Right ventricle myocardium superior (tissue), 1 donor: ENCODE measurements at regions not wholly inside any gene's neighbourhood (a gene's known extent, or its start where the extent isn't known, plus 50 kb on each side); places are given as distances from the start of the nearest gene placed in this dataset.

ENCODE experiments used
- ATAC-seq: fragments of 200-7000 bp; cut with Tn5 transposase; one replicate; pipeline ENCODE4 v1.9.1; 2020; ENCODE audit warnings: mild to moderate bottlenecking; ENCODE audit not compliant: poor library complexity
- DNase-seq: peaks from one replicate; pipeline ENCODE4 v3.0.0-alpha.2; 2020
- intact Hi-C: fragments of 100-400 bp; cut with DNase I; formaldehyde crosslinking; loops from one replicate; pipeline ENCODE4 v1.11.2; 2022
- donor health status: DM: no; HTN: yes; CAD: no; lungs with severe emphysema.

- DNase-seq (no peak), ATAC-seq (no peak)
- intact Hi-C loops: no loop called here
Observed at GRCh38 chr15:94927003-94927402, 695.6 kb downstream of the MCTP2 start.

- no peak for DNase-seq
- ATAC-seq: peak; percentile 45
- intact Hi-C loops: no loop called here
Observed at GRCh38 chr15:94929282-94929681, 697.9 kb downstream of the MCTP2 start.

GRCh38 chr15:94930441-94930840 is 699.1 kb downstream of the MCTP2 start:
- no peak for ATAC-seq
- DNase-seq: no peak
- intact Hi-C loops: no loop called here

- intact Hi-C loops: no loop called here
- DNase-seq (no peak), ATAC-seq (no peak)
Observed at GRCh38 chr15:94930960-94931359, 699.6 kb downstream of the MCTP2 start.

DNA sequence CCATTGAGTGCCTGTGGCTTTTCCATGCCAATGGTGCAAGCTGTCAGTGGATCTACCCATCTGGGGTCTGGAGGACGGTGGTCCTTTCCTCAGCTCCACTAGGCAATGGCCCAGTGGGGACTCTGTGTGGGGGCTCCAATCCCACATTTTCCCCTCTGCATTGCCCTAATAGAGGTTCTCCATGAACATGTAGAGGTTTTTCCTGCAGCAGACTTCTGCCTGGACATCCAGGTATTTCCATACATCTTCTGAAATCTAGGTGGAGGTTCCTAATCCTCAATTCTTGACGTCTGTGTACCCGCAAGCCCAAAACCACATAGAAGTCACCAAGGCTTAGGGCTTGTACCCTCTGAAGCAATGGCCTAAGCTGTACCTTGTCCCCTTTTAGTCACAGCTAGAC is 703.1 kb downstream of the MCTP2 start:
- DNase-seq: no peak
- ATAC-seq: no peak
- intact Hi-C loops: no loop called here

GRCh38 chr15:94937242-94937641 is 705.9 kb downstream of the MCTP2 start:
- ATAC-seq: no peak
- intact Hi-C loops: no loop called here
- no peak for DNase-seq

GRCh38 chr15:94943888-94944287 is 712.5 kb downstream of the MCTP2 start:
- intact Hi-C loops: no loop called here
- ATAC-seq: no peak
- no peak for DNase-seq

GRCh38 chr15:94951538-94951937 is 720.2 kb downstream of the MCTP2 start:
- ATAC-seq (no peak), DNase-seq (no peak)
- intact Hi-C loops: no loop called here

DNA sequence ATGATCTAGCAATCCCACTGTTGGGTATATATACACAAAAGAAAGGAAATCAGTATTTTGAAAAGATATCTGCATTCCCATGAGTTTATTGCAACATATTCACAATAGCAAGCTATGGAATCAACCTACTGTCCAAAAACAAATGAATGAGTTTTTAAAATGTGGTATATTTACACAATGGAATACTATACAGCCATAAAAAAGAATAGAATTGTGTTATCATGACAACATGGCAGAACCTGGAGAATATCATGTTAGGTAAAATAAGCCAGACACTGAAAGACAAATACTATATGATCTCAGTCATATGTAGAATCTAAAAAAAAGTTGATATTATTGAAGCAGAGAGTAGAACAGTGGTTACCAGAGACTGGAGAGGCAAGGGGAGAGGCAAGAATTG is 732.6 kb downstream of the MCTP2 start:
- no peak for DNase-seq
- intact Hi-C loops: no loop called here
- ATAC-seq: no peak

GRCh38 chr15:94965593-94965992 is 734.2 kb downstream of the MCTP2 start:
- ATAC-seq (no peak), DNase-seq (no peak)
- intact Hi-C loops: no loop called here

DNA sequence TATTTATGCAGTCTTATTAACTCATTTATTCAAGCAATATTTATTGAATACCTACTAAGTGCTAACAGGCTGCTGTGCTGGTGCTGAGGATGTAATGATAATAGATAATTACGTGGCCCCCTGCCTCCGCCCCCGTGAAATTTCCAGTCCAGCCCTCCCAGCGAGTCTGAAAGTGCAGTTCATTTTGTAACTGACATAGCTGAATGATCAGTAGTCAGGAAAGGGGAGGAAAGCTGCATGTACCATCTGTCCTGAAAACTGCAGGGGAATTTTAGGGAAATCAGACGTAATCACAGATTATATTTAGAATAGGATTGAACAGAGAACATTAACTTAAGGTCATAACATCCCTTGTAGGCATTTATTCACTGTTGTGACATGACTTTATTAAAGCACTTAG is 736.8 kb downstream of the MCTP2 start:
- DNase-seq (no peak), ATAC-seq (no peak)
- intact Hi-C loops: no loop called here

- DNase-seq (no peak), ATAC-seq (no peak)
- intact Hi-C loops: no loop called here
Observed at GRCh38 chr15:94970096-94970495, 738.7 kb downstream of the MCTP2 start.

- ATAC-seq: no peak
- DNase-seq: no peak
- intact Hi-C loops: no loop called here
Observed at GRCh38 chr15:94970802-94971201, 739.4 kb downstream of the MCTP2 start.

- intact Hi-C loops: no loop called here
- no peak for DNase-seq
- ATAC-seq: no peak
Observed at GRCh38 chr15:94972314-94972713, 741.0 kb downstream of the MCTP2 start.

DNA sequence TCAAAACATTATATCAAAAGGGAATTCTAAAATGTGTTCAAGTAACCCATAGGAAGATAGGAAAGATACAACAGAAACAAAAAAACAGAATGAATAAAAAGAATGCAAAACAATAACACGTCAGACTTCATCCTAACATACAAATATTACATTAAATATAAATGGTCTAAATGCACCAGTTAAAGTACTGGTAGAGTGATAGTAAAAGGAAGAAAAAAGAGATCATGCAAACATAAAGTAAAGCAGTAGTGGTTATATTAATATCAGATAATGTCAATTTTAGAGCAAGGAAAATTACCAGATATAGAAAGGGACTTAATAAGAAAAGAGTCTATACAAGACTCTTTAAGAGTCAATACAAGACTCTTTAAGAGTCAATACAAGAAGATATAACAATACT is 755.7 kb downstream of the MCTP2 start:
- ATAC-seq: no peak
- intact Hi-C loops: no loop called here
- no peak for DNase-seq

- DNase-seq (no peak), ATAC-seq (peak; percentile 89)
- intact Hi-C loops: no loop called here
Observed at GRCh38 chr15:94991718-94992117, 760.4 kb downstream of the MCTP2 start.

GRCh38 chr15:95009635-95010034 is 778.3 kb downstream of the MCTP2 start:
- ATAC-seq (no peak), DNase-seq (no peak)
- intact Hi-C loops: no loop called here

- intact Hi-C loops: no loop called here
- ATAC-seq: peak; percentile 50
- no peak for DNase-seq
Observed at GRCh38 chr15:95013381-95013780, 782.0 kb downstream of the MCTP2 start.

DNA sequence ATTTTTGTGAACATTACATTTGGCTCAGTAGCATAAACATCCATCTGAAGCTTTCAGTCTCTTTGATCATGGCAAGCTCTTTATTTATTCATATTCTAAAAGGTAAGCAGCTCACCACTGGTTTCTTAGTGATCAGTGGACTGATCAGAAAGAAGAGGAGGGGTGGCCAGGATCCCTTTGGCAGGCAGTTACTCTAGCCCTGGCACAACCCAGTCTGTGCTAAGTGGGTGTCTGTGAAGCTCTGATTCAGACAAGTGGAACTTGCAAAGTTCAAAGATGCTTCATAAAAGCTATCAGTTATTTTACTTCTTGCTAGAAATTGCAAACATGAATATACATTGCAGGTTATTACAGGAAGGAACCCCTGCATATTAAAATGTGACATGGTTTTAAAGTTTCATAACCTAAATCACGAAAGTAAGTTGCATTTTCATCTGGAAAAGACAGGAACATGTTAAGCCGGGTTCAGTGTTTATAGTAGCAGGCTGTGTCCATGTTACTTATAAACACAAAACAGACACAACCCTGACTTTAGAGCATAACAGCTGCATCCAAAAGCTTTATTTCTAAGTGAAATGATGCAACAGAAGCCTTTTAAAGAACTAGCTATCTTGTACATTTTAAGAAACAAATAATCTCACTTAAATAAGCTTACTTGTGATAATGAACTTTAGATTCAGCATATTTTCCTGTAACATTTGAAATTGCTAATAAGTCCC is 785.3 kb downstream of the MCTP2 start:
- DNase-seq: no peak
- intact Hi-C loops: no loop called here
- ATAC-seq: peak; percentile 91

DNA sequence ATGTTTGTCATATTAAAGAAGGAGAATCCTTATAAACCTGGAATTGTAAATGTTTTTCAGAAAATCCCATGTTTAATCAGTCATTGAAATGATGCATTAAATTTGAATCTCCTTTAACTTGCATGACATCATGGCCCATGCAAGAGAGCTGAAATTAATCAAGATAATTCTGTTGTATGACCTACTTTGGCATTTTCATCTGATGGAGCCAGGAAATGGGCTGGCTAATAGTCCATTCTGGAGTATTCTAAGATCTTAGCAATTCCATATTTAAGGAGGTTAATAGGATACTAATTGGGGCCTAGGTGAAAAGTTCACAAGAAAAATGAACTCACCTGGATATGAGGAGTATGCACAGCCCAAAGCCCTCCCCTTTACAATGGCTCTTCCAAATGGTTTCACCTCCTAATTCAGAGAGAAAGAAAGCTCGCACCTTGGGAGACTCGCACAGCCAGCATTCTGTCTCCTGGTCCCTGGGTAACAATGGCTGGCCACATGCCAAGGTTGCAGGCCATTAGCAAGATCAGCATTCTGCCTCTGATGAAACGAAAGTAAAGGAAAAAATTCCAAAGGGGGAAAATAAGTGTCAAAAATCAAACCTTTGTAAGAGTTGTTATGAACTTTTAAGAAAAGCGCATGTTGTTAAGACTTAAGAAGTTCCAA is 786.4 kb downstream of the MCTP2 start:
- DNase-seq (peak; percentile 83), ATAC-seq (no peak)
- intact Hi-C loops: no loop called here
